GM23248 (cell line): ENCODE measurements at regions not wholly inside any gene's neighbourhood (a gene's known extent, or its start where the extent isn't known, plus 50 kb on each side); places are given as distances from the start of the nearest gene placed in this dataset.

Source experiments
- EZH2 ChIP-seq: fragments of 200-600 bp; sonication (generic); IDR thresholded peaks from 2 replicates; pipeline ENCODE4 v1.6.1; 2018; ENCODE audit warnings: antibody characterized with exemption, mild to moderate bottlenecking; ENCODE audit not compliant: insufficient read depth, poor library complexity, severe bottlenecking
- EZH2phosphoT487 ChIP-seq: fragments of 200-600 bp; sonication (generic); IDR thresholded peaks from 2 replicates; pipeline ENCODE4 v1.6.1; 2018; ENCODE audit warnings: antibody characterized with exemption, moderate library complexity, mild to moderate bottlenecking, low read depth; ENCODE audit not compliant: insufficient read depth

GRCh38 chr7:52120912-52121311 is 804.3 kb upstream of the COBL start:
- TF ChIP-seq EZH2phosphoT487: no peak
- no peak for TF ChIP-seq EZH2
